ENCODE measurements at regions not wholly inside any gene's neighbourhood (a gene's known extent, or its start where the extent isn't known, plus 50 kb on each side); places are given as distances from the start of the nearest gene placed in this dataset.
"Not testable (repeated sequence)": the region's sequence is repeated elsewhere in the genome, so short reads cannot be mapped to it uniquely, and the experiment has no call there.

- no peak for DNase-seq
These were observed 328.2 kb upstream of the COL3A1 start for GRCh38 chr2:188645986-188646385.

- DNase-seq, result no peak
These were observed 326.6 kb upstream of the COL3A1 start for GRCh38 chr2:188647430-188648070.

- no peak for DNase-seq
These were observed 314.3 kb upstream of the COL3A1 start for GRCh38 chr2:188659656-188660406.

GRCh38 chr2:188663301-188663700 lies 310.9 kb upstream of the COL3A1 start:
- DNase-seq, result no peak

GRCh38 chr2:188664416-188664815 lies 309.8 kb upstream of the COL3A1 start:
- no peak for DNase-seq

GRCh38 chr2:188664951-188665595 lies 309.1 kb upstream of the COL3A1 start:
- no peak for DNase-seq

GRCh38 chr2:188665727-188666304 lies 308.4 kb upstream of the COL3A1 start:
- DNase-seq, result no peak

GRCh38 chr2:188666503-188666902 lies 307.7 kb upstream of the COL3A1 start:
- DNase-seq, result no peak

GRCh38 chr2:188668017-188668680 lies 306.0 kb upstream of the COL3A1 start:
- no peak for DNase-seq

- no peak for DNase-seq
These were observed 298.7 kb upstream of the COL3A1 start for GRCh38 chr2:188675391-188676009.

- no peak for DNase-seq
These were observed 298.2 kb upstream of the COL3A1 start for GRCh38 chr2:188676010-188676400.

GRCh38 chr2:188677142-188677541 lies 297.0 kb upstream of the COL3A1 start:
- DNase-seq, result no peak

GRCh38 chr2:188678882-188679281 lies 295.3 kb upstream of the COL3A1 start:
- no peak for DNase-seq

- DNase-seq, result no peak
These were observed 291.3 kb upstream of the COL3A1 start for GRCh38 chr2:188682838-188683237.

- DNase-seq, result no peak
These were observed 289.4 kb upstream of the COL3A1 start for GRCh38 chr2:188684795-188685194.

GRCh38 chr2:188693111-188693510 lies 281.1 kb upstream of the COL3A1 start:
- no peak for DNase-seq

GRCh38 chr2:188693771-188694170 lies 280.4 kb upstream of the COL3A1 start:
- no peak for DNase-seq

- DNase-seq, result no peak
These were observed 278.2 kb upstream of the COL3A1 start for GRCh38 chr2:188695953-188696352.

GRCh38 chr2:188698151-188698550 lies 276.0 kb upstream of the COL3A1 start:
- not testable (repeated sequence) for DNase-seq

- DNase-seq, result no peak
These were observed 272.3 kb upstream of the COL3A1 start for GRCh38 chr2:188701836-188702235.

GRCh38 chr2:188705191-188705590 lies 269.0 kb upstream of the COL3A1 start:
- DNase-seq, result no peak

- DNase-seq, result no peak
These were observed 260.2 kb upstream of the COL3A1 start for GRCh38 chr2:188713961-188714360.
